ENCODE measurements at regions not wholly inside any gene's neighbourhood (a gene's known extent, or its start where the extent isn't known, plus 50 kb on each side); places are given as distances from the start of the nearest gene placed in this dataset.
A peak's percentile ranks its signal among the peaks of the same experiment; 100 is the strongest.

DNA sequence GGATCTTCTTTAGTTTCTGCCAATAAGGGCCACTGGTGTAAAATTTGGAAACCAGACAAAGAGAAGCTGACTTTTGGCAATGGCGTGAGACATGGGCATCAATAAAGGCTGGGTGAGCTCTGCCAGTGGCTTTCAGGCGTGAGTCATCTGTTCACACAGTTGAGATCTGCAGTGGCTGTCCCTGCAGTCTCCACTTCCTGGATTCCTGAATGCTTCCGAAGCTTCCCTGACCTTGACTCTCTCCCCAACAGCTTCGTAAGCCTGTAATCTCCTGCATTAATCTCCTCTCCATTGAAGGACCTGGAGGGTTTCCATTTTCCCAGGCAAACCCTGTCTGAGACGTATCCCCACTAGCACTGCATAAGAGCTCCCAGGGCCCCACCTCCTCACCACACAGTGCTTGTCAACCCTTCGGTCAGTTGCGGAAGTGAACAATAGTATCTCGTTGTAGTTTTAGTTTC lies 574.7 kb downstream of the TBC1D22A start:
- Histone ChIP-seq H3K9me3 (ENCODE audit: control extremely low read depth in 1 of 3, control insufficient read depth in 2 of 3, insufficient read depth in 1 of 3, low read length in 2 of 3) (peaks cover 0 to 11% (median 0%) of the 10 kb centered on the region in 3 donors), H3K9ac (ENCODE audit: low read length) (no peak overlapping the region), H2AFZ (ENCODE audit: insufficient read depth, low read depth, low read length, poor library complexity, severe bottlenecking) (no peak overlapping the region), H3K4me2 (replicated peaks; ENCODE audit: low read depth, low read length, poor library complexity, severe bottlenecking) (no peak overlapping the region), H4K20me1 (ENCODE audit: control insufficient read depth, insufficient read depth, low read length, poor library complexity, severe bottlenecking) (no peaks in the 10 kb centered on the region), H3K36me3 (replicated peaks in 1 of 2; ENCODE audit: control extremely low read depth in 1 of 2, control insufficient read depth in 1 of 2, extremely low read depth in 1 of 2, insufficient read depth in 2 of 2, low read length in 1 of 2) (no peaks in the 10 kb centered on the region), H3K4me3 (ENCODE audit: control extremely low read depth in 1 of 5, extremely low read depth in 1 of 5, insufficient read depth in 1 of 5, low read depth in 2 of 5, low read length in 4 of 5) (no peak overlapping the region), H3K27me3 (replicated peaks in 1 of 4; ENCODE audit: control extremely low read depth in 1 of 4, control insufficient read depth in 3 of 4, insufficient read depth in 4 of 4, low read length in 3 of 4) (no peaks in the 10 kb centered on the region), H3K4me1 (ENCODE audit: control insufficient read depth in 2 of 2, insufficient read depth in 2 of 2, low read length in 2 of 2) (no peaks in the 10 kb centered on the region), H3K79me2 (ENCODE audit: control insufficient read depth, insufficient read depth, low read length) (no peaks in the 10 kb centered on the region), H3K27ac (ENCODE audit: low read length in 2 of 2) (no peak overlapping the region)
- DNase-seq: no peak
- TF ChIP-seq EZH2 (IDR thresholded peaks at IDR 0.05; ENCODE audit: borderline replicate concordance, insufficient read depth, low read depth, low read length, poor library complexity, severe bottlenecking): no peak
- TF ChIP-seq, protein P1, sequence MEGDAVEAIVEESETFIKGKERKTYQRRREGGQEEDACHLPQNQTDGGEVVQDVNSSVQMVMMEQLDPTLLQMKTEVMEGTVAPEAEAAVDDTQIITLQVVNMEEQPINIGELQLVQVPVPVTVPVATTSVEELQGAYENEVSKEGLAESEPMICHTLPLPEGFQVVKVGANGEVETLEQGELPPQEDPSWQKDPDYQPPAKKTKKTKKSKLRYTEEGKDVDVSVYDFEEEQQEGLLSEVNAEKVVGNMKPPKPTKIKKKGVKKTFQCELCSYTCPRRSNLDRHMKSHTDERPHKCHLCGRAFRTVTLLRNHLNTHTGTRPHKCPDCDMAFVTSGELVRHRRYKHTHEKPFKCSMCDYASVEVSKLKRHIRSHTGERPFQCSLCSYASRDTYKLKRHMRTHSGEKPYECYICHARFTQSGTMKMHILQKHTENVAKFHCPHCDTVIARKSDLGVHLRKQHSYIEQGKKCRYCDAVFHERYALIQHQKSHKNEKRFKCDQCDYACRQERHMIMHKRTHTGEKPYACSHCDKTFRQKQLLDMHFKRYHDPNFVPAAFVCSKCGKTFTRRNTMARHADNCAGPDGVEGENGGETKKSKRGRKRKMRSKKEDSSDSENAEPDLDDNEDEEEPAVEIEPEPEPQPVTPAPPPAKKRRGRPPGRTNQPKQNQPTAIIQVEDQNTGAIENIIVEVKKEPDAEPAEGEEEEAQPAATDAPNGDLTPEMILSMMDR (IDR thresholded peaks at IDR 0.05): no peak
- ChIA-PET CTCF (no interaction called here), POLR2A (no interaction called here)
- H3K9me3 Mint-ChIP-seq (ENCODE audit: insufficient read depth): peaks cover 3% of the 10 kb centered on the region
- no peak for ATAC-seq (ENCODE audit: low read depth)
- H3K27me3 Mint-ChIP-seq: peaks cover 16% of the 10 kb centered on the region
- H3K4me3 Mint-ChIP-seq: no peak overlapping the region
- no peak overlapping the region for H3K27ac Mint-ChIP-seq
- WGBS (ENCODE audit: insufficient coverage): 79% methylated on average over 5 of the region's 8 CpGs
- intact Hi-C loops (cut with micrococcal nuclease): no loop called here
- H3K4me1 Mint-ChIP-seq: no peaks in the 10 kb centered on the region

DNA sequence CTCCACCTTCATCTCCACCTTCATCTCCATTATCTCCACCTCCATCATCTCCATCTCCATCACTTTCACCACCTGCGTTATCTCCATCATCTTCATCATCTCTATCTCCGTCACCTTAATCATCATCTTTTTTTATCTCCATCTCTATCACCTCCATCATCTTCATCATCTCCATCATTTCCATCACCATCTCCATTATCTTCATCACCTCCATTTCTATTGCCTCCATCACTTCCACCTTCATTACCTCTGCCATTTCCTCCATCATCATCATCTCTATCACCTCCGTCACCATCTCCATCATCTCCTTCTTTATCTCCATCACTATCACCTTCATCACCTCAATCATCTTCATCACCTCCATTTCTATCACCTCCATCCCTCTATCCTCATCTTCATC lies 573.5 kb downstream of the TBC1D22A start:
- CTCF ChIA-PET: no interaction called here
- no peaks in the 10 kb centered on the region for H3K4me1 ChIP-seq (ENCODE audit: control insufficient read depth in 2 of 2, insufficient read depth in 2 of 2, low read length in 2 of 2)
- no peak for TF ChIP-seq EZH2 (IDR thresholded peaks at IDR 0.05; ENCODE audit: borderline replicate concordance, insufficient read depth, low read depth, low read length, poor library complexity, severe bottlenecking)
- TF ChIP-seq, protein P1 (IDR thresholded peaks at IDR 0.05): peak; percentile 20

More for the DNA sequence above, 573.5 kb downstream of the TBC1D22A start:
- DNase-seq (no peak), ATAC-seq (ENCODE audit: low read depth) (no peak)
- Histone ChIP-seq H3K79me2 (ENCODE audit: control insufficient read depth, insufficient read depth, low read length) (no peaks in the 10 kb centered on the region), H3K4me3 (ENCODE audit: control extremely low read depth in 1 of 5, extremely low read depth in 1 of 5, insufficient read depth in 1 of 5, low read depth in 2 of 5, low read length in 4 of 5) (no peak overlapping the region), H3K27me3 (replicated peaks in 1 of 4; ENCODE audit: control extremely low read depth in 1 of 4, control insufficient read depth in 3 of 4, insufficient read depth in 4 of 4, low read length in 3 of 4) (no peaks in the 10 kb centered on the region), H3K9me3 (ENCODE audit: control extremely low read depth in 1 of 3, control insufficient read depth in 2 of 3, insufficient read depth in 1 of 3, low read length in 2 of 3) (peaks cover 0 to 12% (median 0%) of the 10 kb centered on the region in 3 donors), H3K27ac (ENCODE audit: low read length in 2 of 2) (no peak overlapping the region), H3K9ac (ENCODE audit: low read length) (no peak overlapping the region), H3K36me3 (replicated peaks in 1 of 2; ENCODE audit: control extremely low read depth in 1 of 2, control insufficient read depth in 1 of 2, extremely low read depth in 1 of 2, insufficient read depth in 2 of 2, low read length in 1 of 2) (no peaks in the 10 kb centered on the region), H2AFZ (ENCODE audit: insufficient read depth, low read depth, low read length, poor library complexity, severe bottlenecking) (no peak overlapping the region), H4K20me1 (ENCODE audit: control insufficient read depth, insufficient read depth, low read length, poor library complexity, severe bottlenecking) (no peaks in the 10 kb centered on the region), H3K4me2 (replicated peaks; ENCODE audit: low read depth, low read length, poor library complexity, severe bottlenecking) (no peak overlapping the region)
- intact Hi-C loops (cut with micrococcal nuclease): no loop called here
- Mint-ChIP-seq H3K4me3 (no peak overlapping the region), H3K4me1 (no peaks in the 10 kb centered on the region), H3K27ac (no peak overlapping the region), H3K27me3 (peaks cover 9% of the 10 kb centered on the region), H3K9me3 (ENCODE audit: insufficient read depth) (peaks cover 3% of the 10 kb centered on the region)
- 96% methylated on average over 3 of the region's 3 CpGs for WGBS (ENCODE audit: insufficient coverage)
- POLR2A ChIA-PET: no interaction called here
